ENCODE measurements at regions not wholly inside any gene's neighbourhood (a gene's known extent, or its start where the extent isn't known, plus 50 kb on each side); places are given as distances from the start of the nearest gene placed in this dataset.
"Not testable (repeated sequence)": the region's sequence is repeated elsewhere in the genome, so short reads cannot be mapped to it uniquely, and the experiment has no call there.

GRCh38 chr4:19566041-19566440 lies 685.7 kb upstream of the SLIT2 start:
- H2BK15ac ChIP-seq (ENCODE audit: low read depth, poor library complexity, severe bottlenecking), result no peak overlapping the region
- H3K9me3 ChIP-seq (ENCODE audit: control insufficient read depth, low read length), result peaks cover 13% of the 10 kb centered on the region
- H2BK12ac ChIP-seq (ENCODE audit: low read length in 2 of 2), result no peak overlapping the region
- H4K8ac ChIP-seq (ENCODE audit: low read length), result no peak overlapping the region
- no peak overlapping the region for H3K14ac ChIP-seq (ENCODE audit: low read length in 2 of 2)
- no peak overlapping the region for H4K91ac ChIP-seq (ENCODE audit: low read length)
- H2BK120ac ChIP-seq (ENCODE audit: low read depth, low read length), result no peak overlapping the region
- H3K4ac ChIP-seq (ENCODE audit: low read depth in 1 of 2, low read length in 2 of 2), result no peak overlapping the region
- H3K27me3 ChIP-seq (ENCODE audit: control insufficient read depth in 1 of 2, insufficient read depth in 1 of 2, low read length in 2 of 2), result no peaks in the 10 kb centered on the region
- no peak overlapping the region for H3K27ac ChIP-seq (ENCODE audit: low read length, poor library complexity, severe bottlenecking)
- no peak overlapping the region for H3K9ac ChIP-seq (ENCODE audit: low read length)
- H3K23ac ChIP-seq (ENCODE audit: low read length in 2 of 2), result no peak overlapping the region
- no peak overlapping the region for H2AK5ac ChIP-seq (ENCODE audit: low read length, severe bottlenecking)
- no peak overlapping the region for H3K18ac ChIP-seq (ENCODE audit: low read depth in 1 of 2, low read length in 2 of 2)
- no peak overlapping the region for H2AFZ ChIP-seq (ENCODE audit: low read depth, low read length)
- no peaks in the 10 kb centered on the region for H3K36me3 ChIP-seq (ENCODE audit: control insufficient read depth in 1 of 2, insufficient read depth in 2 of 2, low read depth in 1 of 2, low read length in 2 of 2)
- no peak overlapping the region for H2BK5ac ChIP-seq (ENCODE audit: low read depth, low read length, poor library complexity, severe bottlenecking)
- no peaks in the 10 kb centered on the region for H3K4me1 ChIP-seq (ENCODE audit: control insufficient read depth, insufficient read depth, low read depth, low read length)
- no peak overlapping the region for H3K4me3 ChIP-seq (ENCODE audit: insufficient read depth in 1 of 2, low read depth in 1 of 2, low read length in 2 of 2)
- H3K79me1 ChIP-seq (replicated peaks; ENCODE audit: low read length, poor library complexity, severe bottlenecking), result no peaks in the 10 kb centered on the region
- H3K4me2 ChIP-seq (ENCODE audit: low read length, poor library complexity, severe bottlenecking), result no peak overlapping the region
- no peak for DNase-seq

DNA sequence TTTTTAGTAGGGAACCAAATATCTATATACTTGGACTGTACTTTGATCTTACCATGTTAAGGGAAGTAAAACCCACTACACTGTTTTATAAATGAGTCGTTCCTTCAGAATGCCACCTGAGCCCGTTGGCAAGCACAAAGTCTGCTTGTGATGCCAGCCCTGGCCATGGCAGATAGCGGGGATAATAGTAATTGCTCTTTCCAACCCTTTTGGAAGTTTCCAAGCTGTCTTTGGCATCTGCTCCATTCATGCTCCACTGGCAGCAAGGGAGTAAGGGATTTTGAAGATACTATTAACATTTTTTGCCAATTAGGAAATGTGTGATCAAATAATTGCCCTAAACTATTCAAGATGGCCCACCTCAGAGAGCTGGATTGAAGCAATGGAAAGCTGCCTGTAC lies 689.2 kb upstream of the SLIT2 start:
- Histone ChIP-seq H2BK5ac (ENCODE audit: low read depth, low read length, poor library complexity, severe bottlenecking) (no peak overlapping the region), H3K27me3 (ENCODE audit: control insufficient read depth in 1 of 2, insufficient read depth in 1 of 2, low read length in 2 of 2) (no peaks in the 10 kb centered on the region), H3K18ac (ENCODE audit: low read depth in 1 of 2, low read length in 2 of 2) (no peak overlapping the region), H2BK120ac (ENCODE audit: low read depth, low read length) (no peak overlapping the region), H3K79me1 (replicated peaks; ENCODE audit: low read length, poor library complexity, severe bottlenecking) (no peaks in the 10 kb centered on the region), H3K27ac (ENCODE audit: low read length, poor library complexity, severe bottlenecking) (no peak overlapping the region), H3K23ac (ENCODE audit: low read length in 2 of 2) (no peak overlapping the region), H2BK12ac (ENCODE audit: low read length in 2 of 2) (no peak overlapping the region), H3K4me2 (ENCODE audit: low read length, poor library complexity, severe bottlenecking) (no peak overlapping the region), H3K4me1 (ENCODE audit: control insufficient read depth, insufficient read depth, low read depth, low read length) (no peaks in the 10 kb centered on the region), H4K91ac (ENCODE audit: low read length) (no peak overlapping the region), H2BK15ac (ENCODE audit: low read depth, poor library complexity, severe bottlenecking) (no peak overlapping the region), H3K9me3 (ENCODE audit: control insufficient read depth, low read length) (peaks cover 13% of the 10 kb centered on the region), H3K14ac (ENCODE audit: low read length in 2 of 2) (no peak overlapping the region), H3K9ac (ENCODE audit: low read length) (no peak overlapping the region), H2AK5ac (ENCODE audit: low read length, severe bottlenecking) (no peak overlapping the region), H4K8ac (ENCODE audit: low read length) (no peak overlapping the region), H3K36me3 (ENCODE audit: control insufficient read depth in 1 of 2, insufficient read depth in 2 of 2, low read depth in 1 of 2, low read length in 2 of 2) (no peaks in the 10 kb centered on the region), H3K4ac (ENCODE audit: low read depth in 1 of 2, low read length in 2 of 2) (no peak overlapping the region), H2AFZ (ENCODE audit: low read depth, low read length) (no peak overlapping the region), H3K4me3 (ENCODE audit: insufficient read depth in 1 of 2, low read depth in 1 of 2, low read length in 2 of 2) (no peak overlapping the region)
- no peak for DNase-seq
- 97% methylated on average over 3 of the region's 3 CpGs for WGBS

GRCh38 chr4:19557161-19557560 lies 694.5 kb upstream of the SLIT2 start:
- Histone ChIP-seq H2BK5ac (ENCODE audit: low read depth, low read length, poor library complexity, severe bottlenecking) (no peak overlapping the region), H2BK12ac (ENCODE audit: low read length in 2 of 2) (no peak overlapping the region), H3K79me1 (replicated peaks; ENCODE audit: low read length, poor library complexity, severe bottlenecking) (no peaks in the 10 kb centered on the region), H2AFZ (ENCODE audit: low read depth, low read length) (no peak overlapping the region), H4K91ac (ENCODE audit: low read length) (no peak overlapping the region), H3K4me2 (ENCODE audit: low read length, poor library complexity, severe bottlenecking) (no peak overlapping the region), H3K9ac (ENCODE audit: low read length) (no peak overlapping the region), H2BK15ac (ENCODE audit: low read depth, poor library complexity, severe bottlenecking) (no peak overlapping the region), H3K18ac (ENCODE audit: low read depth in 1 of 2, low read length in 2 of 2) (no peak overlapping the region), H3K27me3 (ENCODE audit: control insufficient read depth in 1 of 2, insufficient read depth in 1 of 2, low read length in 2 of 2) (no peaks in the 10 kb centered on the region), H3K36me3 (ENCODE audit: control insufficient read depth in 1 of 2, insufficient read depth in 2 of 2, low read depth in 1 of 2, low read length in 2 of 2) (no peaks in the 10 kb centered on the region), H3K27ac (ENCODE audit: low read length, poor library complexity, severe bottlenecking) (no peak overlapping the region), H3K14ac (ENCODE audit: low read length in 2 of 2) (no peak overlapping the region), H3K9me3 (ENCODE audit: control insufficient read depth, low read length) (no peaks in the 10 kb centered on the region), H2BK120ac (ENCODE audit: low read depth, low read length) (no peak overlapping the region), H3K4ac (ENCODE audit: low read depth in 1 of 2, low read length in 2 of 2) (no peak overlapping the region), H3K23ac (ENCODE audit: low read length in 2 of 2) (no peak overlapping the region), H4K8ac (ENCODE audit: low read length) (no peak overlapping the region), H2AK5ac (ENCODE audit: low read length, severe bottlenecking) (no peak overlapping the region), H3K4me3 (ENCODE audit: insufficient read depth in 1 of 2, low read depth in 1 of 2, low read length in 2 of 2) (no peak overlapping the region), H3K4me1 (ENCODE audit: control insufficient read depth, insufficient read depth, low read depth, low read length) (no peaks in the 10 kb centered on the region)
- DNase-seq, result no peak
- WGBS, result 80% methylated on average over 1 of the region's 2 CpGs

DNA sequence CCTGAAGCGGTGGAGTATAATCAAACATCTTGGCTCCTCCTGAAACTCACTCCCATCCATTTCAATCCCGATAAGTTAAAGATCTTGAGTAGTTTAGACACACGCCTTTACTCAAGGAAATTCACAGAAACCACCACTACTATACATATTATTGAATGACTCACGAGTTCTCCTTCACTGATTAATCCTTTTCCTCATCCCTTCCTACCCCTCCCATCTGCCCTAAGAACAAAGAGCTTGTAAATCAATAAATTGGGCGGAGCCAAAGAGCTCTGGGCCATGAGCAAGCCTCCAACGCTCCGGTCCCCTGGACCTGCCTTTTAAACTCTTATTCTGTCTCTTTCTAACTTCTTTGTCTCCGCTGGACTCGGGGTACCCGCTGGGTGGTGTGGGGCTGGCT lies 695.4 kb upstream of the SLIT2 start:
- not testable (repeated sequence) for H2AFZ ChIP-seq (ENCODE audit: low read depth, low read length); H3K9me3 ChIP-seq (ENCODE audit: control insufficient read depth, low read length); H4K8ac ChIP-seq (ENCODE audit: low read length); H2BK12ac ChIP-seq (ENCODE audit: low read length in 2 of 2); DNase-seq; H2AK5ac ChIP-seq (ENCODE audit: low read length, severe bottlenecking); H2BK5ac ChIP-seq (ENCODE audit: low read depth, low read length, poor library complexity, severe bottlenecking); H3K4me1 ChIP-seq (ENCODE audit: control insufficient read depth, insufficient read depth, low read depth, low read length); H3K36me3 ChIP-seq (ENCODE audit: control insufficient read depth in 1 of 2, insufficient read depth in 2 of 2, low read depth in 1 of 2, low read length in 2 of 2); H3K4me2 ChIP-seq (ENCODE audit: low read length, poor library complexity, severe bottlenecking); H3K23ac ChIP-seq (ENCODE audit: low read length in 2 of 2); H2BK15ac ChIP-seq (ENCODE audit: low read depth, poor library complexity, severe bottlenecking); H3K9ac ChIP-seq (ENCODE audit: low read length); H3K4me3 ChIP-seq (ENCODE audit: insufficient read depth in 1 of 2, low read depth in 1 of 2, low read length in 2 of 2); H3K27ac ChIP-seq (ENCODE audit: low read length, poor library complexity, severe bottlenecking); H3K18ac ChIP-seq (ENCODE audit: low read depth in 1 of 2, low read length in 2 of 2); H3K27me3 ChIP-seq (ENCODE audit: control insufficient read depth in 1 of 2, insufficient read depth in 1 of 2, low read length in 2 of 2); H2BK120ac ChIP-seq (ENCODE audit: low read depth, low read length); H3K4ac ChIP-seq (ENCODE audit: low read depth in 1 of 2, low read length in 2 of 2); H3K79me1 ChIP-seq (replicated peaks; ENCODE audit: low read length, poor library complexity, severe bottlenecking); H3K14ac ChIP-seq (ENCODE audit: low read length in 2 of 2); H4K91ac ChIP-seq (ENCODE audit: low read length)
- 91% methylated on average over 8 of the region's 10 CpGs for WGBS

Data from mesenchymal stem cell (in vitro differentiated cells and primary cell).